Uterus (tissue), 2 donors: ENCODE measurements at regions not wholly inside any gene's neighbourhood (a gene's known extent, or its start where the extent isn't known, plus 50 kb on each side); places are given as distances from the start of the nearest gene placed in this dataset.

Experiments used
- POLR2A ChIP-seq, 2 donors: fragments of 450-650 bp; IDR thresholded peaks; one replicate each; pipeline ENCODE4 v1.6.1; 2016; ENCODE audit warnings: antibody characterized with exemption in 2 of 2, mild to moderate bottlenecking in 1 of 2, moderate library complexity in 1 of 2
- TF ChIP-seq, protein P1 (sequence below), 4 experiments: fragments of 200-600 bp in 2 of 4; fragments of 450-650 bp in 2 of 4; sonication (generic) in 2 of 4; IDR thresholded peaks; one replicate each; pipeline ENCODE4 v1.5.1; 2016 to 2019; ENCODE audit warnings: antibody characterized with exemption in 4 of 4, mild to moderate bottlenecking in 2 of 4, moderate library complexity in 1 of 4

DNA sequence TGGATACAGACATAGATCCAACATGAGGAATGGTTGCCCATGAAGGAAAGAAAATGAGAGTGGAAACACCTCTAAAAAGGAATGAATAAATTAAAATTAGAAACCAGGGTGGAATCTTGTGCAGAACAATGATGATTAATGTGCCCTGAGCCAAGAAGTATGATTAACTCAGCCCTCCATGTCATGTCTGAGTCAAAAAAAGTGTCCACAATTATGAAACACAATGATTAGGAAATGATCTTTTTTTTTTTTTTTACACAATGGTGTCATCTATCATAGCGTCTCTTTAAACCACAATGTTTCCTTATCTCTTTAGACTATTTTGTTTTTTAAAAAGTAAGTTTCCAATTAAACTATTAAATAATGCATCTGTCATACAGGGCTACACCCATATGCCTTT is 78.9 kb upstream of the RAB4A start:
- TF ChIP-seq, protein P1, sequence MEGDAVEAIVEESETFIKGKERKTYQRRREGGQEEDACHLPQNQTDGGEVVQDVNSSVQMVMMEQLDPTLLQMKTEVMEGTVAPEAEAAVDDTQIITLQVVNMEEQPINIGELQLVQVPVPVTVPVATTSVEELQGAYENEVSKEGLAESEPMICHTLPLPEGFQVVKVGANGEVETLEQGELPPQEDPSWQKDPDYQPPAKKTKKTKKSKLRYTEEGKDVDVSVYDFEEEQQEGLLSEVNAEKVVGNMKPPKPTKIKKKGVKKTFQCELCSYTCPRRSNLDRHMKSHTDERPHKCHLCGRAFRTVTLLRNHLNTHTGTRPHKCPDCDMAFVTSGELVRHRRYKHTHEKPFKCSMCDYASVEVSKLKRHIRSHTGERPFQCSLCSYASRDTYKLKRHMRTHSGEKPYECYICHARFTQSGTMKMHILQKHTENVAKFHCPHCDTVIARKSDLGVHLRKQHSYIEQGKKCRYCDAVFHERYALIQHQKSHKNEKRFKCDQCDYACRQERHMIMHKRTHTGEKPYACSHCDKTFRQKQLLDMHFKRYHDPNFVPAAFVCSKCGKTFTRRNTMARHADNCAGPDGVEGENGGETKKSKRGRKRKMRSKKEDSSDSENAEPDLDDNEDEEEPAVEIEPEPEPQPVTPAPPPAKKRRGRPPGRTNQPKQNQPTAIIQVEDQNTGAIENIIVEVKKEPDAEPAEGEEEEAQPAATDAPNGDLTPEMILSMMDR (IDR thresholded peaks at IDR 0.05): no peak
- no peak for TF ChIP-seq POLR2A (IDR thresholded peaks at IDR 0.05)
